GM12878 (cell line): ENCODE measurements at regions not wholly inside any gene's neighbourhood (a gene's known extent, or its start where the extent isn't known, plus 50 kb on each side); places are given as distances from the start of the nearest gene placed in this dataset.

Experiments
- ATAC-seq: fragments of 200-7000 bp; cut with Tn5 transposase; 3 replicates; pipeline ENCODE4 v1.9.1; 2020; ENCODE audit warnings: mild to moderate bottlenecking, moderate library complexity
- BruUV-seq: library from RNA; stranded (reverse); fragments of 400-500 nt; replicated peaks from 2 replicates; lab custom pipeline; 2021; lab: Mats Ljungman, UMichigan
- CTCF ChIA-PET: fragments of 300-600 bp; sonication (Branson Sonifier 250); formaldehyde crosslinking; extraction: SDS; loops from one replicate; lab custom pipeline; 2021; ENCODE audit warnings: inconsistent platforms; lab: Yijun Ruan, JAX
- POLR2A ChIA-PET: fragments of 350-600 bp; formaldehyde crosslinking; extraction: SDS; loops from one replicate; lab custom pipeline; 2021; ENCODE audit warnings: inconsistent platforms; lab: Charles Lee
- RAD21 ChIA-PET: fragments of 300-600 bp; sonication (Branson Sonifier 250); formaldehyde crosslinking; loops from one replicate; lab custom pipeline; 2023; ENCODE audit warnings: antibody characterized with exemption; ENCODE audit not compliant: unreplicated experiment; lab: Charles Lee
- SMC1A ChIA-PET: fragments of 300-600 bp; sonication (Branson Sonifier 250); formaldehyde crosslinking; loops from one replicate; lab custom pipeline; 2023; ENCODE audit not compliant: unreplicated experiment, uncharacterized antibody; lab: Charles Lee
- DNase-seq: peaks from one replicate; pipeline ENCODE4 v3.0.0-alpha.2; 2011; ENCODE audit warnings: low read depth, low spot score
- FAIRE-seq: peaks from 3 replicates; lab custom pipeline; 2011; peaks lifted over from hg19 to GRCh38; lab: Jason Lieb, UNC
- H2AFZ ChIP-seq: 2 replicates; pipeline ENCODE4 v1.6.0; 2011; ENCODE audit warnings: low read depth, low read length, control low read depth; ENCODE audit not compliant: control insufficient read depth
- H3K27ac ChIP-seq: 2 replicates; pipeline ENCODE4 v1.5.1; 2011; ENCODE audit warnings: control low read depth; ENCODE audit not compliant: control insufficient read depth, insufficient read depth
- H3K27me3 ChIP-seq, 2 experiments: replicated peaks in 1 of 2; 2 replicates each; pipeline versions ENCODE4 v1.6.0 to v1.6.1; 2011; ENCODE audit warnings: low read length in 1 of 2; ENCODE audit not compliant: control insufficient read depth in 2 of 2, insufficient read depth in 2 of 2
- H3K36me3 ChIP-seq, 2 experiments: 2 replicates each; pipeline ENCODE4 v1.5.1; 2011; ENCODE audit warnings: low read length in 1 of 2; ENCODE audit not compliant: control insufficient read depth in 2 of 2, insufficient read depth in 2 of 2
- H3K4me1 ChIP-seq: 2 replicates; pipeline ENCODE4 v1.6.1; 2011; ENCODE audit warnings: mild to moderate bottlenecking, low read length, moderate library complexity, mixed read lengths; ENCODE audit not compliant: control insufficient read depth, insufficient read depth
- H3K4me2 ChIP-seq: 2 replicates; pipeline ENCODE4 v1.6.0; 2011; ENCODE audit warnings: control low read depth; ENCODE audit not compliant: control insufficient read depth, insufficient read depth
- H3K4me3 ChIP-seq: fragments of 200-600 bp; sonication (generic); 2 replicates; pipeline ENCODE4 v1.5.1; 2016
- H3K79me2 ChIP-seq: 2 replicates; pipeline ENCODE4 v1.6.0; 2011; ENCODE audit warnings: low read length; ENCODE audit not compliant: control insufficient read depth, insufficient read depth
- H3K9ac ChIP-seq: 2 replicates; pipeline ENCODE4 v1.8.0; 2011; ENCODE audit warnings: low read length, control low read depth, mixed read lengths; ENCODE audit not compliant: control insufficient read depth, insufficient read depth
- H3K9me3 ChIP-seq: replicated peaks from 3 replicates; pipeline ENCODE4 v1.5.1; 2011; ENCODE audit warnings: mild to moderate bottlenecking, low read length; ENCODE audit not compliant: control insufficient read depth, insufficient read depth
- H4K20me1 ChIP-seq: 2 replicates; pipeline ENCODE4 v1.6.0; 2011; ENCODE audit not compliant: control insufficient read depth, insufficient read depth
- BMI1 ChIP-seq: fragments of 450-650 bp; IDR thresholded peaks from 2 replicates; pipeline ENCODE4 v1.6.1; 2016; ENCODE audit warnings: mild to moderate bottlenecking, moderate library complexity, borderline replicate concordance
- ETV6 ChIP-seq, 2 experiments: fragments of 450-650 bp in 1 of 2; IDR thresholded peaks in 1 of 2; conservative IDR thresholded peaks in 1 of 2; 2 replicates each; pipeline ENCODE4 v1.6.1; 2014; ENCODE audit warnings: antibody characterized with exemption in 1 of 2, borderline replicate concordance in 1 of 2, low read depth in 1 of 2, mild to moderate bottlenecking in 1 of 2, moderate library complexity in 1 of 2
- FOXM1 ChIP-seq: IDR thresholded peaks from 2 replicates; pipeline ENCODE4 v1.6.1; 2012; ENCODE audit warnings: low read depth, mild to moderate bottlenecking, inconsistent platforms, low read length, moderate library complexity
- NR2C1 ChIP-seq: fragments of 450-650 bp; IDR thresholded peaks from 2 replicates; pipeline ENCODE4 v1.6.1; 2017; ENCODE audit warnings: antibody characterized with exemption, mild to moderate bottlenecking, moderate library complexity
- RAD21 ChIP-seq: IDR thresholded peaks from 2 replicates; pipeline ENCODE4 v1.6.1; 2011; ENCODE audit warnings: mild to moderate bottlenecking, low read depth, low read length, moderate library complexity; ENCODE audit not compliant: insufficient read depth
- RBBP5 ChIP-seq: fragments of 200-600 bp; sonication (generic); conservative IDR thresholded peaks from 2 replicates; pipeline ENCODE4 v1.6.1; 2016
- SIX5 ChIP-seq: IDR thresholded peaks from 2 replicates; pipeline ENCODE4 v1.6.1; 2011; ENCODE audit warnings: mild to moderate bottlenecking, low read depth, low read length, moderate library complexity; ENCODE audit not compliant: severe bottlenecking
- TARDBP ChIP-seq: IDR thresholded peaks from 2 replicates; pipeline ENCODE4 v1.6.1; 2016; ENCODE audit warnings: borderline replicate concordance
- TCF7 ChIP-seq: IDR thresholded peaks from 2 replicates; pipeline ENCODE4 v1.6.1; 2014; ENCODE audit warnings: antibody characterized with exemption, borderline replicate concordance
- YY1 ChIP-seq: IDR thresholded peaks from 2 replicates; pipeline ENCODE4 v1.6.1; 2011; ENCODE audit warnings: low read depth, mild to moderate bottlenecking, low read length
- WGBS: methylation state at CpG from one replicate; pipeline ENCODE4 v1.1.6; 2016; ENCODE audit warnings: low lambda C conversion rate; ENCODE audit not compliant: insufficient replicate concordance, insufficient coverage; ENCODE audit errors: missing lambda C conversion rate; 5-methylcytosine and 5-hydroxymethylcytosine counted together
- in situ Hi-C: fragments of 300-500 bp; cut with MboI; formaldehyde crosslinking; loops from 9 replicates; pipeline ENCODE4 v1.14.3; 2018; ENCODE audit warnings: mixed read lengths
- intact Hi-C: fragments of 100-400 bp; cut with micrococcal nuclease; formaldehyde crosslinking; loops from one replicate; pipeline ENCODE4 v1.14.2; 2022; ENCODE audit not compliant: unreplicated experiment
- TF ChIP-seq, protein P1 (sequence below): fragments of 450-650 bp; IDR thresholded peaks from 2 replicates; pipeline ENCODE4 v1.6.1; 2018; ENCODE audit warnings: borderline replicate concordance, mild to moderate bottlenecking; ENCODE audit not compliant: partially characterized antibody
- TF ChIP-seq, protein P2 (sequence below): fragments of 450-650 bp; IDR thresholded peaks from 2 replicates; pipeline ENCODE4 v1.6.1; 2017; ENCODE audit warnings: mild to moderate bottlenecking
- TF ChIP-seq, protein P3 (sequence below), 3 experiments: IDR thresholded peaks in 2 of 3; conservative IDR thresholded peaks in 1 of 3; 2 replicates each; pipeline ENCODE4 v1.5.1; 2011; ENCODE audit warnings: low read depth in 3 of 3, low read length in 3 of 3, mild to moderate bottlenecking in 3 of 3, control low read depth in 2 of 3, moderate library complexity in 2 of 3, inconsistent platforms in 1 of 3, mixed read lengths in 1 of 3; ENCODE audit not compliant: control insufficient read depth in 2 of 3, insufficient read depth in 1 of 3; ENCODE audit errors: extremely low read depth in 1 of 3

DNA sequence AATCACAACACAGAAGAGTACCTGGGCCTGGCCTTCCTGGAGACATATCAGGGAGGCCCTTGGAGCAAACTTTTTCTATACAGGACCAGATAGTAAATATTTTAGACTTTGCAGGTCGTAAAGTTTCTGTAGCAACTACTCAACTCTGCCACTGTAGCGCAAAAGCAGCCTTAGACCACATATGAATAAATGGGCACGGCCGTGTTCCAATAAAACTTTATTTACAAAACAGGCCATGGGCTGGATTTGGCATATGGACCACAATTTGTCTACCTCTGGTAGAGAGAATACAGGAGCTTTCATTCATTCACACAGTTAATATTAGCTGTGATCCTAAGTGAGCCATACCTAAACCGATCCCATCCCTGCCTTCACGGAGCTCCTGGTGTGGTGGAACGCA is 98.6 kb upstream of the CAB39 start:
- Histone ChIP-seq H3K27me3 (no peaks in the 10 kb centered on the region), H3K36me3 (no peaks in the 10 kb centered on the region), H3K27ac (peak overlapping the region; percentile 47), H3K4me3 (peak overlapping the region; percentile 53; the same call in 1 of the 2 replicates), H4K20me1 (no peaks in the 10 kb centered on the region), H3K4me1 (peaks cover 22% of the 10 kb centered on the region), H3K9me3 (no peaks in the 10 kb centered on the region; the same call in 1 of the 3 replicates), H3K9ac (peak overlapping the region; percentile 15; the same call in 1 of the 2 replicates), H3K79me2 (peaks cover 3% of the 10 kb centered on the region), H2AFZ (peak overlapping the region; percentile 6), H3K4me2 (peak overlapping the region; percentile 66)
- ChIA-PET CTCF (interaction anchor here (0.7 to 8.5 kb wide), 16 partner anchors 12 to 606 kb away, joined by 3 to 56 read pairs (median 4); partner anchors contain the start of gene SP140L), POLR2A (interaction anchor here (0.6 to 2.6 kb wide), 9 partner anchors 12 to 395 kb away, joined by 3 to 27 read pairs (median 10); no protein-coding TSS in a partner anchor), SMC1A (interaction anchor here (0.7 to 6.4 kb wide), 32 partner anchors 10 to 606 kb away, joined by 3 to 72 read pairs (median 7); partner anchors contain the start of gene CAB39), RAD21 (interaction anchor here (0.7 to 5.4 kb wide), 24 partner anchors 10 to 606 kb away, joined by 3 to 81 read pairs (median 10); partner anchors contain the start of genes CAB39 and SP110)
- DNase-seq = no peak
- 94% methylated on average over 7 of the region's 7 CpGs for WGBS
- TSS peak; percentile 57 for BruUV-seq
- no peak for FAIRE-seq
- in situ Hi-C loops = loop anchor here (5.0 kb wide), 1 partner anchor 607 kb away; no protein-coding TSS in a partner anchor
- no peak for ATAC-seq
- intact Hi-C loops = loop anchor here (2.0 to 10.0 kb wide), 5 partner anchors 99 to 829 kb away; partner anchors contain the start of genes CAB39 and SP140L
- TF ChIP-seq FOXM1 (no peak), YY1 (0 out of 2 replicates have a peak, but pooled peaks have one; percentile 38), ETV6 (conservative IDR thresholded peaks at IDR 0.05 in 1 of 2, IDR thresholded peaks at IDR 0.05 in 1 of 2; ENCODE audit: borderline replicate concordance in 1 of 2, low read depth in 1 of 2) (0 out of 4 replicates have a peak, but pooled peaks of 1 of the 2 experiments have one; percentile 29), RAD21 (peak; percentile 62), SIX5 (no peak), TCF7 (0 out of 2 replicates have a peak, but pooled peaks have one; percentile 12), RBBP5 (no peak), TARDBP (peak; percentile 76; the same call in 1 of the 2 replicates), BMI1 (no peak), NR2C1 (no peak)
- TF ChIP-seq, protein P1, sequence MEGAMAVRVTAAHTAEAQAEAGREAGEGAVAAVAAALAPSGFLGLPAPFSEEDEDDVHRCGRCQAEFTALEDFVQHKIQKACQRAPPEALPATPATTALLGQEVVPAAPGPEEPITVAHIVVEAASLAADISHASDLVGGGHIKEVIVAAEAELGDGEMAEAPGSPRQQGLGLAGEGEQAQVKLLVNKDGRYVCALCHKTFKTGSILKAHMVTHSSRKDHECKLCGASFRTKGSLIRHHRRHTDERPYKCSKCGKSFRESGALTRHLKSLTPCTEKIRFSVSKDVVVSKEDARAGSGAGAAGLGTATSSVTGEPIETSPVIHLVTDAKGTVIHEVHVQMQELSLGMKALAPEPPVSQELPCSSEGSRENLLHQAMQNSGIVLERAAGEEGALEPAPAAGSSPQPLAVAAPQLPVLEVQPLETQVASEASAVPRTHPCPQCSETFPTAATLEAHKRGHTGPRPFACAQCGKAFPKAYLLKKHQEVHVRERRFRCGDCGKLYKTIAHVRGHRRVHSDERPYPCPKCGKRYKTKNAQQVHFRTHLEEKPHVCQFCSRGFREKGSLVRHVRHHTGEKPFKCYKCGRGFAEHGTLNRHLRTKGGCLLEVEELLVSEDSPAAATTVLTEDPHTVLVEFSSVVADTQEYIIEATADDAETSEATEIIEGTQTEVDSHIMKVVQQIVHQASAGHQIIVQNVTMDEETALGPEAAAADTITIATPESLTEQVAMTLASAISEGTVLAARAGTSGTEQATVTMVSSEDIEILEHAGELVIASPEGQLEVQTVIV = no peak
- TF ChIP-seq, protein P2, sequence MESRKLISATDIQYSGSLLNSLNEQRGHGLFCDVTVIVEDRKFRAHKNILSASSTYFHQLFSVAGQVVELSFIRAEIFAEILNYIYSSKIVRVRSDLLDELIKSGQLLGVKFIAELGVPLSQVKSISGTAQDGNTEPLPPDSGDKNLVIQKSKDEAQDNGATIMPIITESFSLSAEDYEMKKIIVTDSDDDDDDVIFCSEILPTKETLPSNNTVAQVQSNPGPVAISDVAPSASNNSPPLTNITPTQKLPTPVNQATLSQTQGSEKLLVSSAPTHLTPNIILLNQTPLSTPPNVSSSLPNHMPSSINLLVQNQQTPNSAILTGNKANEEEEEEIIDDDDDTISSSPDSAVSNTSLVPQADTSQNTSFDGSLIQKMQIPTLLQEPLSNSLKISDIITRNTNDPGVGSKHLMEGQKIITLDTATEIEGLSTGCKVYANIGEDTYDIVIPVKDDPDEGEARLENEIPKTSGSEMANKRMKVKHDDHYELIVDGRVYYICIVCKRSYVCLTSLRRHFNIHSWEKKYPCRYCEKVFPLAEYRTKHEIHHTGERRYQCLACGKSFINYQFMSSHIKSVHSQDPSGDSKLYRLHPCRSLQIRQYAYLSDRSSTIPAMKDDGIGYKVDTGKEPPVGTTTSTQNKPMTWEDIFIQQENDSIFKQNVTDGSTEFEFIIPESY = peak; percentile 87
- TF ChIP-seq, protein P3, sequence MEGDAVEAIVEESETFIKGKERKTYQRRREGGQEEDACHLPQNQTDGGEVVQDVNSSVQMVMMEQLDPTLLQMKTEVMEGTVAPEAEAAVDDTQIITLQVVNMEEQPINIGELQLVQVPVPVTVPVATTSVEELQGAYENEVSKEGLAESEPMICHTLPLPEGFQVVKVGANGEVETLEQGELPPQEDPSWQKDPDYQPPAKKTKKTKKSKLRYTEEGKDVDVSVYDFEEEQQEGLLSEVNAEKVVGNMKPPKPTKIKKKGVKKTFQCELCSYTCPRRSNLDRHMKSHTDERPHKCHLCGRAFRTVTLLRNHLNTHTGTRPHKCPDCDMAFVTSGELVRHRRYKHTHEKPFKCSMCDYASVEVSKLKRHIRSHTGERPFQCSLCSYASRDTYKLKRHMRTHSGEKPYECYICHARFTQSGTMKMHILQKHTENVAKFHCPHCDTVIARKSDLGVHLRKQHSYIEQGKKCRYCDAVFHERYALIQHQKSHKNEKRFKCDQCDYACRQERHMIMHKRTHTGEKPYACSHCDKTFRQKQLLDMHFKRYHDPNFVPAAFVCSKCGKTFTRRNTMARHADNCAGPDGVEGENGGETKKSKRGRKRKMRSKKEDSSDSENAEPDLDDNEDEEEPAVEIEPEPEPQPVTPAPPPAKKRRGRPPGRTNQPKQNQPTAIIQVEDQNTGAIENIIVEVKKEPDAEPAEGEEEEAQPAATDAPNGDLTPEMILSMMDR (IDR thresholded peaks at IDR 0.05 in 2 of 3, conservative IDR thresholded peaks at IDR 0.05 in 1 of 3; ENCODE audit: control insufficient read depth in 2 of 3, extremely low read depth in 1 of 3, insufficient read depth in 1 of 3, low read depth in 3 of 3, low read length in 3 of 3) = peak in 1 of 3 experiments; percentile 30; a peak in 1 of 6 replicates
